ENCODE measurements at regions not wholly inside any gene's neighbourhood (a gene's known extent, or its start where the extent isn't known, plus 50 kb on each side); places are given as distances from the start of the nearest gene placed in this dataset.

DNA sequence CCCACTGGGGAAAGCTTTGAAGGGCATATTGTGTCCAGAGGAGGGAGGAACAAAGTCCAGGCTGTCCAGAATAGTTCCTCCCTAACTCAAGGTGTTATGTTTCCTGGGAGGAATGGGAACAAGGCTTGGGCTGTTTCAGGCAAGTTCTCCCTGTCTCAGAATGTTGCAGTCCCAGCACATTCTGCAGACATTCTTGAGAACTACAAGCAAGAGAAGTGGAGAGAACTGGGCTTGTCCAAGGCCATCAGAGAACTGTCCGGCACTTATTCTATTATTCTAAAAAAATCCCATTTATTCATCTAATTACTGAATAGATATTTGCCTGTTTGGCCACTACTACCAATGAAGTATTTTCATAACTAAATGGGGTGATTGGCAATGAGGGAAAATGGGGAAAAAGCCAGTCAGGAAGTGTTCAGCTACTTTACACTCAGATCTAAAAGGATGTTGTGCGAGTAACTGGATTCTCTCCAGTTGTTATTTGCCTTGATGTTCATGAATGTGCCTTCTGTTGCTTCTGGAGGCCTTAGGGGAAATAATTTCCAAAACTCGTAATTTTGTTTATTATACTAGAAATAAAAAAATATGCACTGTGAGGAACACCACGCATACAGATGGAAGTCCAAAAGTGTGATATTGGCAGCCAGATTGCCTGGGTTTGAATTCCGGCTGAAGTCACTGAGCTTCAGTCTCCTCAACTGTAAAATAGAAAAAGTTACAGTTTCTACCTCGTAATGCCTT is 300.1 kb upstream of the RND3 start:
- H3K4me3 Mint-ChIP-seq (ENCODE audit: unreplicated experiment): no peak overlapping the region
- peaks cover 2% of the 10 kb centered on the region for H3K4me1 Mint-ChIP-seq (ENCODE audit: low read depth, unreplicated experiment)
- DNase-seq: no peak
- H3K27me3 Mint-ChIP-seq (ENCODE audit: unreplicated experiment): no peaks in the 10 kb centered on the region
- TF ChIP-seq CTCF (IDR thresholded peaks at IDR 0.05; ENCODE audit: partially characterized antibody, unreplicated experiment): no peak
- H3K9me3 Mint-ChIP-seq (ENCODE audit: unreplicated experiment): no peaks in the 10 kb centered on the region
- H3K27ac Mint-ChIP-seq (ENCODE audit: unreplicated experiment): no peak overlapping the region
- no peaks in the 10 kb centered on the region for H3K36me3 Mint-ChIP-seq (ENCODE audit: unreplicated experiment)

- no peaks in the 10 kb centered on the region for H3K36me3 Mint-ChIP-seq (ENCODE audit: unreplicated experiment)
- no peak overlapping the region for H3K27ac Mint-ChIP-seq (ENCODE audit: unreplicated experiment)
- no peak for DNase-seq
- H3K9me3 Mint-ChIP-seq (ENCODE audit: unreplicated experiment): no peaks in the 10 kb centered on the region
- no peaks in the 10 kb centered on the region for H3K27me3 Mint-ChIP-seq (ENCODE audit: unreplicated experiment)
- H3K4me1 Mint-ChIP-seq (ENCODE audit: low read depth, unreplicated experiment): no peaks in the 10 kb centered on the region
- no peak overlapping the region for H3K4me3 Mint-ChIP-seq (ENCODE audit: unreplicated experiment)
- TF ChIP-seq CTCF (IDR thresholded peaks at IDR 0.05; ENCODE audit: partially characterized antibody, unreplicated experiment): no peak
These were observed 296.9 kb upstream of the RND3 start for GRCh38 chr2:150784389-150784788.

DNA sequence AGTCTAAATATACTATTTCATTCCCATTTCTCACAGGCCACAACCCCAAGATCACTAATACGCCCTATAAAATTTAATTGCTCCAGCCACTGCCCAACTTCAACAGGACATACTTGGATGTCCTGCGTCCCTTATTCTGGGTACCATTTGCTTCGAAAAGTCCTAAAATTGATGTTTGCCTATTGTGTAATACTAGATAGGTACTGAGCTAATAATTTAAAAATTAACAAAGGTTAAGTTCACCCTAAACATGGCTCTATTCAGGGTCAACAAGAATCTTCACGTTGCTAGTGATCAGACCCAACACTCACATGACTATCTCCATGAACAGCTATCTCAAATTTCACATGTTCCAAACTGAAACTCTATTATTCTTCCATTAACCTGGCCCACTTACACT is 296.4 kb upstream of the RND3 start:
- Mint-ChIP-seq H3K4me1 (ENCODE audit: low read depth, unreplicated experiment) (no peaks in the 10 kb centered on the region), H3K27ac (ENCODE audit: unreplicated experiment) (no peak overlapping the region), H3K9me3 (ENCODE audit: unreplicated experiment) (no peaks in the 10 kb centered on the region), H3K27me3 (ENCODE audit: unreplicated experiment) (no peaks in the 10 kb centered on the region), H3K36me3 (ENCODE audit: unreplicated experiment) (no peaks in the 10 kb centered on the region), H3K4me3 (ENCODE audit: unreplicated experiment) (no peak overlapping the region)
- no peak for DNase-seq
- TF ChIP-seq CTCF (IDR thresholded peaks at IDR 0.05; ENCODE audit: partially characterized antibody, unreplicated experiment): no peak

GRCh38 chr2:150783015-150783414 is 295.5 kb upstream of the RND3 start:
- no peak for DNase-seq
- Mint-ChIP-seq H3K27ac (ENCODE audit: unreplicated experiment) (no peak overlapping the region), H3K27me3 (ENCODE audit: unreplicated experiment) (no peaks in the 10 kb centered on the region), H3K4me3 (ENCODE audit: unreplicated experiment) (no peak overlapping the region), H3K4me1 (ENCODE audit: low read depth, unreplicated experiment) (peaks cover 2% of the 10 kb centered on the region), H3K9me3 (ENCODE audit: unreplicated experiment) (no peaks in the 10 kb centered on the region), H3K36me3 (ENCODE audit: unreplicated experiment) (no peaks in the 10 kb centered on the region)
- no peak for TF ChIP-seq CTCF (IDR thresholded peaks at IDR 0.05; ENCODE audit: partially characterized antibody, unreplicated experiment)

DNA sequence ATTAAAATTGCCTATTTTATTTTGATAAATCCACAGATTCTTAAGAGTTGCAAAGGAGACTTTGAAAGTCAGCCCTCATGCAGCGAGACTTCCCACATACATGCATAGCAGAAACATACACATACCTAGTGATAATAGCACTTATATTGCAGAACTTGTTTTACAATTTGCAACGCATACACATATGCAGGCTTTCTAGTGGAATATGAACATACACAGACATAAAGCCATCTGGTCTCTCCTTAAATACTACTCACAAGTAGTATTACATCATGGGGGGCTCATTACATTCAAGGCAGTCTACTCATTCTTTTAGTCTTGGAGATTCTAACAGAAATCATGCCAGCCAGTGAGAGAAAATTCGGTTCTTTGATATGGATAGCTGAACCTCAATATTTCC is 295.1 kb upstream of the RND3 start:
- Mint-ChIP-seq H3K27me3 (ENCODE audit: unreplicated experiment) (no peaks in the 10 kb centered on the region), H3K27ac (ENCODE audit: unreplicated experiment) (no peak overlapping the region), H3K9me3 (ENCODE audit: unreplicated experiment) (no peaks in the 10 kb centered on the region), H3K4me3 (ENCODE audit: unreplicated experiment) (no peak overlapping the region), H3K36me3 (ENCODE audit: unreplicated experiment) (no peaks in the 10 kb centered on the region), H3K4me1 (ENCODE audit: low read depth, unreplicated experiment) (peaks cover 2% of the 10 kb centered on the region)
- DNase-seq: no peak
- no peak for TF ChIP-seq CTCF (IDR thresholded peaks at IDR 0.05; ENCODE audit: partially characterized antibody, unreplicated experiment)

Measured in glutamatergic neuron (in vitro differentiated cells).